NCI-H2029 treated with DMSO at 0.1 percent for 48 hours (cell line): ENCODE measurements at regions not wholly inside any gene's neighbourhood (a gene's known extent, or its start where the extent isn't known, plus 50 kb on each side); places are given as distances from the start of the nearest gene placed in this dataset.

Experiments used
- DNase-seq: peaks from one replicate; lab custom pipeline; 2025; lab: John Stamatoyannopoulos, UW

DNA sequence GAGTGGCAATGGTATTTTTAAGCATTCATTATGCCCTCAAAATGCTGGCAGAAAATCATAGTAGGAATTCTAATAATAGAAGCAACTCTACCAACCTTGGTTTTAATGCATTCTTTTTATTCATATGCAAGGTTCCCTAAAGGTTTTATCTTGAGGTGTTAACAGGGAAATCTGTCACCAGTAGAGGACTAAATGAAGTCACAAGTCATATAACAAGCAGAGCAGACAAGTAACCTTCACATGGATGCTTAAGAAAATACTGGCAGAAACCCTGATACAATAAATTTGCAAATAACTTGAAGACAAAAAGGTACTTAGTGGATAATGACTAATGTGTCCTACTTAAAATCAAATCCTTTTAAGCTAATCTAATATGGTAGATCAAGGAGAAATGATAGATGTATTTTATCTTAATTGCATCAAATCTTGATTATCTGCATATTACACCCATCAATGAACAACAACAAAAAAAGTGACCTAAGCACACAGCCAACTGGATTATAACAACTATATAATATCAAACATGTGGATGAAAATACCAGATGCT lies 73.3 kb downstream of the RFC3 start:
- DNase-seq: no peak

DNA sequence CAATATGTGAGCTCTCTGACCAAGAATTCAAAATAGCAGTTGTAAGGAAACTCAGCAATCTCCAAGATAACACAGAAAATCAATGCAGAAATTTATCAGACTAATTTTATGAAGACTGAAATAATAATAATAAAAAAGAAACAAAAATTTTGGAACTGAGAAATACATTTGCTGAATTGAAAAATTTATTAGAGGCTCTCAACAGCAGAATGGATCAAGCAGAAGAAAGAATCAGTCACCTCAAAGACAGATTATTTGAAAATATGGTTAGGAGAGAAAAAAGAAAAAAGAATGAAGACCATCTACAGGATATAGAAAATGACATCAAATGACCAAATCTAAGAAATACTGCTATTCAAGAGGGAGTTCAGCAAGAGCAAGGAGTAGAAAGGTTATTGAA lies 75.6 kb downstream of the RFC3 start:
- no peak for DNase-seq

DNA sequence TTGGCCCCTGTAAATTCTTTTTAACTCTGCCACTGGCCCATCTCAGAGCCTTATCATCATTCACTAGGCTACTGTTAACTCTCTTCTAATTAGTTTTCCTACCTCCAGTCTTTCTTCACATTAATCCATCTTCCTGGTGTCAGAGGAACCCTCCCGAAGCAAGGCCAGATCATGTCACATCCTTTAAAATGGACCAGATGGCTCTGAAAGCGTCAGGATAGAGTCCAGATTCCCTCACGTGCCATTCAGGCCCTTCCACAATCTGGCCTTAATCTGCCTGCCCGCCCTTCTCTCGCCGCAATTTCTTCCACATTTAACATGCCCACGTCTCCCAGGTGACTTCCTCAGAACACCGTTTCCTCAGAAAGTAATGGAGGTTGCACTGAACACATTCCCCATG lies 86.5 kb downstream of the RFC3 start:
- no peak for DNase-seq

DNA sequence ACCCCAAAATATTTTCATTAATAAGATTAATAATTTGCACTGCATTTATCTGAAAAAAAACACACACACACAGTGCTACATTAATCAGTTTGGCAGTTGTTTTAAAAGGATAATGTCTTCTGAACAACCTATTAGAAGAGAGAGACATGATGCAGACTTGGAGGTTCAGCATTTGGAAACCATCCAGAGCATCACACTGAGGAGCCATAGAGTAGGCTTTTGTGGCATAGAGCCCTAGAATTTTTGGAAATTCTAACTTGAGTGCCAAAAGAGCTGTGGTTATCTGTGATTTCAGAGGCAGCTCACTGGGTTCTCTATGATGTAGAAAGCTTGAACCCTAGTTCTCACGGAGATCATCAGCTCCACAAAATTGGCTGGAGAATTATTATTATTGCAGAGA lies 90.2 kb downstream of the RFC3 start:
- DNase-seq: no peak

DNA sequence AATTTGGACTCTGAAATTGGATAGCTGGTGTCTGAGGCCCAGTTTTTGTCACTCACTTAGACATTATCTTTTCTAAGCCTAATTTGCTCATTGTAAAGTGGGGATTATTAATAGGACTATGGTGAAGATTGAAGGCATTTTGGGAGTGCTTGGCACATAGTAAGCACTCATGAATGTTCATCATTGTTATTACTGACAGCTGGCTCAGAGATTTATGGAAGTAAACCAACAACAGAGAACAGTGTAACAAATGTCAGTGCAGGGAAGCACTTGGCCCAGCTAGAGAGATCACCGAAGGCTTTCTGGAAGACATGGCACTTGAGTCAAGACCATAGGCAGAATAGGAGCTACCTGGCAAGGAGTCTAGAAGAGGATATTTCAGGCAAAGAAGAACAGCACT lies 92.3 kb downstream of the RFC3 start:
- no peak for DNase-seq

DNA sequence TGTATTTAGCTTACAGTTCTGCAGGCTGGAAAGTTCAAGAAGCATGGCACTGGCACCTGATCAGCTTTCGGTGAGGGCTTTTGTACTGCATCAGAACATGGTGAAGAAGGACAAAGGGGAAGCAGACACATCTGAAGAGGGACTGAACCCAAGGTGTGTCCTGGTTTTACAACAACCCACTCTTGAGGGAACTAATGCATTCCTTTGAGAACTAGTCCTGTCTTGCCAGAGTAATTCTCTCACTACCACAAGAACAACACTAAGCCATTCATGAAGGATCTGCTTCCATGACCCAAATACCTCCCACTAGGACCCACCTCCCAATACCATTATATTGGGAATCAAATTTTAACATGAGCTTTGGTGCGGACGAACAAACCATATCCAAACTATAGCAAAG lies 93.6 kb downstream of the RFC3 start:
- DNase-seq: no peak

DNA sequence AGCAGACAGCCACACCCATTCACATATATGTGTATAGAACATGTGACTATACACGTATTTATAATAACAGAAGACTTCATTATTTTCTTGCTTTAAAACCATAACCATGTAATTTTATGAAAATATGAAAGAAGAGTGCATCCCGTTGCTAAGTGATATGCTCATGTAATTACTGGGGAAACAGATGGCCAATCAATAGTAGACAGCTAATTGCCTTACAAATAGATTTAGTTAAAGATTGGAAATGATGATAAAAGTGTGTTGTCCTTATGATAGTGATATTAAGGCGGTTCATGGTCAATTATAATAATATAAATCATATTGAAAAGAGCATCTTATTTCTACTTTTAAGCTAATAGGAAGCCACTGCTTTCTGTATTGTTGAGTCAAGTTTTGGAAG lies 95.9 kb downstream of the RFC3 start:
- no peak for DNase-seq

DNA sequence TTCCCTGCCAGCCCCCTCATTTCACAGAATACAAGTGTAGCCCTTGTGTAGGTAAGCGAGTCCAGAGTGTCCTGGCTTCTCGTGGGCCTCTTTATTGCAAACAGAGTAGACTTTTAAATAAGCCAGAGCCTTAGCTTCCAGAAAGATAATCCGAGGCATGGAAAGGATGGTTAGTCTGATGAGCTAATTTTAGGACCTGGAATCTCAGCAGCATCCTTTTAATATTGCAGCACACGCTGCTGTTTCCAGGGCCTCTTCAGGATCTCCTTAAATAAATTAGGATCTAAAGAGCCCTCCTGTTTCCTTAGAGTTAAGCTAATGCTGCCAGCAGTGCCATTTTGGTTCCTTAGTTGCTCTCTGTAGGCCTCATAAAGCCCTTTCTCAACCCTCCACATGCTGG lies 99.2 kb downstream of the RFC3 start:
- no peak for DNase-seq

DNA sequence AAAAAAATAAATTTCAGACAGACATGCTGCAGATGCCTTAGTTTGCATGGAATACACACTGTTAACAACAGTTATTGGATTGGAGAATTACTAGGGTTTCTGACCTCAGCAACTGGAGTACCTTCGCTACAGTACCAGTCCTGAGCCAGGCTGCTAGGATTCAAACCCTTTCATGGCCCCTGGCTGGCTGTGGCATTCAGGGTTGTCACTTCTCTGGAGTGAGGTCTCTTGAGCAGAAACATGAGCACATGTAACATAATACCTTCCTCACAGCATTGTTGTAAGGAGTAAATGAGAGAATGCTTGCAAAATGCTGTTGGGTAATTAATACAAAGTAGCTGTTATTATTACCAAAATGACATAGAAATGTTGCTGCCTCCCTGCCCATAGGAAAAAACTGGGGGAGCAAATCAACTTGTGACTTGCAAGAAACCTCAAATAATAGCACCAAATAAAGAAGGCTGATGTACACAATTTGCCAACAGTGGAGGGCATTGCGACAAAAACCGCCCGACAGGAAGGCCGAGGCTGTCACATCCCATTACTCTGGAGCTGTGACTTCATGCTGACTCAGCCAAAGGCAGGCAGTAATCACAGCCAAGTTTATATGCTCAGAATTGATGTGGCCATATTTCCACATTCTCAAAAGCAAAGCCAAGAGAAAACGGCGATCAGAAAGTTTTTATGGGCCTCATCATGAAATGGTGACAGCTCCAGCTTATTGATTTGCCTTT lies 100.4 kb downstream of the RFC3 start:
- no peak for DNase-seq

DNA sequence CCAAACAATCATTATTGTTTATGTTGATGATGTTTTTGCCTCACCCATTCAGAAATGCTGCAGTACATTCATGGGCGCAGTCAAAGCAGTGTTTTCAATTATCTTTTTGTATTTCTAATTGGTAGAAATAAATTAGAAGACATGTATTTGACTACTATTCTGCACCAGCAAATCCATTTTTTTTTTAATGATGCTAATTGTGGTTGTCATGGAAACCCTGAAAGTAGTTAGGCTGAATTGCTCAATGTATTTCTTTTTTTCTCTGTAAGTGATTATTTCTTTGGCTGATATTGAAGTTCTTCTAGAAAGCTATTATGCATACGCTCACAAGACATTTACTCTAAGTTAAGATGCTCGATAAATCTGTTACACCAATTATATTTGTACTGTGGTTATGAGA lies 101.2 kb downstream of the RFC3 start:
- no peak for DNase-seq

DNA sequence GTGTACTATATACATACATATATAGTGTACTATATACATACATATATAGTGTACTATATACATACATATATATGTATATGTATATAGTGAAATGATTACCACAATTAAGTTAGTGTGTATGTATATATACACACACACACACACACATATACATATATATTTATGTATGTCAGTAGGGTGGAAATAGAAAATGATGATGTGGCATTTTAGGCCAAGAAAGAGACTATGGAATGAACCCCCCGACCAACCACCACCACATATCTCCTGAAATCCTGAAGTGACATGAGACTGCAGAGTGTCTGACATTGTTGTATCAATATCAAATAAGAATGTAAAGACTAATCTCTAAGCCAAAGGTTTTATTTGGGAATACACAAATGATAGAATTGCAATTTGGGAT lies 107.6 kb downstream of the RFC3 start:
- DNase-seq: no peak

DNA sequence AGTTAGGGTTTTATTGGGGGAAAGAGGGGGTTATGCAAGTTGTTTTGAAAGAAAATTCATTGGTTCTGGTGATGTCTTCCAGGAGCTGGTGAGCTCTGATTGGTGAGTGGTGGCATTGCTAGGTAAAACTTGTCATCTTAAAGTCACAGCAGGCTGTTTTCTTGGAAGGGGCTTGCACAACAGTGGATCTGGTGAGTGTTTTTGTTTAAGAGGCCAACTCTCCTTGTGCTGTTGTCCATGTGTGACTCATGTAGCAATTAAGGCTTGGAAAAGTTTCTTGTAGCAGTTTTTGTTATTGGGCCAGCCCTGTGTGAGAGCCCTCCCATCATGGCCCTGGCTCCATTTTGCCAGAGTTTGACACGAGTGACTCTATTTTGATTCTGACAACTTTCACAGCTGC lies 109.4 kb downstream of the RFC3 start:
- no peak for DNase-seq

DNA sequence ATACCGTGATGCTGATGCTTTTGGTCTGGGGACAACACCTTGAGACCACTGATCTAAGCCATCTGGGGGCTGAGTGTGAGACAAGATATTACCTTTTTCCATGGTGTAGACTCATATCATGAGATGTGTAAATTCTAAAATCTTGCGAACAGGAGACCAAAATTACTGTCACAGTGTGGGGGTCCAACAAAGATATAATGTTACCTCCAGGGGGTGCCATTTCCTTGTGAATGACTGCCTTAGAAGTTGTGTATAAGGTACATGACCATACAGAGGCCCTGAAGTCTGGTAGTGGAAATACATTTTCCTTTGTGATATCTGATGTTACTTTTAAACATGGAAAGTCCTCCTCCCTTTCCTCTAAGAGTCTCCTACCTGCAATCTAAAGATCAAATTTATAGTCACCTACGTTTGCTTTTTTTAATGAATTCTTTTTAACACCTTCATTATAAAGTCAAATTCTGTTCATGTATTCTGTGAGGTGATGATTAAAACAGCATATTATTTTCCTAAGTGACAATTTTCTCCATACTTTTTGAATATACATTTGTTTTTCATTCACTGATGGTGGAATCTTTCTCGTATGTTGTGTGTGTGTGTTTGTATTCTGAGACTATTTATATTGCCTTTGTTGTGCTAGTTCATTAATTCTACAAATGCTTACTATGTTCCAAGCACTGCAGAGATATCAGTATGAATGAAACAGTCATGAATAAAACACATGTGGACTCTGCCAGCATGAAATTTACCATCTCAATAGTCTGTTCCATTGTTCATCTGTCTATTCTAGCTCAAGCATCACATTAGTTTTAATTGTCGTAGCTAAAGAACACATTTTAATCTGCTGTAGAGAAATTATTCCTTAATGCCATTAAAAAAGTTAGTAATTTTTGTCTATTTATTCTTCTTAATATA lies 113.7 kb downstream of the RFC3 start:
- DNase-seq: no peak

DNA sequence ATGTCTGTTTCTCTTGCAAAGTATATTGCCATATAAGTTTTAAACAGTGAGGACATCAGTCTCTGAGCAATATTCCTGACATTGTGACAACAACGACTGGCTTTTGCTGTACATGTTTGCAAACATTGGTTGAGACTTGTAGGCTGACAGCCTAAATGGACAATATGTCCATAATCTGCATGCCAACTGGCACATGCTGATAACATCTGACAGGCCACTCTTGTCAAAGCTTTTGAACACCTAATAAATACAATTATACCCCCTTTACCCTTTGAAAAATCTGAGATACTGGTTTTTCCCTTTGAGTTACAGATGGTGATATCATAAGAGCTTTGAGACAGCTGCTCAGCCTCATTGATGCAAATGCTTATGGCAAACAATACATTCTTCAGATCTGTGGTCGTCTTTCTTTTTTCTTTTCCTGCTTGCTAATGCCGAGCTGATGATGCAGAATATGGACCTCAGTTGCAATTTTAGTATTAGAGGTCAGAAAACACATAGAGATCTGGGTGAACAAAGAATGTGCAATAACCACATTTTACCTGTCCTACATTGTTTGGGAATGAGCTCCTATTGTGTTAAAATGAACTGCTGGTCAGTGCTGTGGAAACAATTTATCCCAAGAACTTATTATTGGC lies 114.9 kb downstream of the RFC3 start:
- no peak for DNase-seq

DNA sequence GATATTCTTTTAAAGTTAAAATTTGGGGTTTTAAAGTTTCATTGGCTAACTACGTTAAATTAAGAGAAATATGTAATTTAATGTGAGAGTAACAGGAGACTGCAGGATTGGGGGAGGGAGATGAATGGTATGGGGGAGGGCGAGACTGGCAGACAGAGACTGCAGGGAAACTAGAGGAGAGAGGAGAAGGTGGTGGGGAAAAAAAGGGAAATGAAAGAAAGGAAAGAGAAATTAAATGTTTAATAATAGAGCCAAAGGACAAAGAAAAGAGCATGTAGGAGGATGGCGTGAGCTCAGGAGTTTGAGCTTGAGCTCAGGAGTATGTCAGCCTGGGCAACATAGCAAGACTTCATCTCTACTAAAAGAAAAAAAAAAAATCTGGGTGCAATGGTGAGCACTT lies 115.9 kb downstream of the RFC3 start:
- DNase-seq: no peak

DNA sequence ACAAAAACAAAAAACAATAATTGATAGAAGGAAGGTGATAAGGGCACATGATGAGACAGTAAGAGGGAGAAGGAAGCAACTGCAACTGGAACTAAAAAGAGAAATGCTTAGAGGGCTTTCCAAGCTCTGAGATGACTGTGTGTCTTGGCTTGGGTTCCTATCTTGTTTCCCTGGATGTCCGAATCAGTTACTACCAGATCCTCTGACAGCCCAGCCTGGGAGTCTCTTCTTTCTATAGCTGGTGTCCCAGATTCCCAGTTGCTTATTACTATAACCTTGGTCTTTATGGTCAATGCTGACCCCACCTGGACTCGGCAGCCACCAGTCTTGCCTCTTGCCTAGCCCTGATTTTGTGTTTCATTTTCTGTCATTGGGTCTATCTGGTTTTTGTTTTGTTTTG lies 116.4 kb downstream of the RFC3 start:
- DNase-seq: no peak

DNA sequence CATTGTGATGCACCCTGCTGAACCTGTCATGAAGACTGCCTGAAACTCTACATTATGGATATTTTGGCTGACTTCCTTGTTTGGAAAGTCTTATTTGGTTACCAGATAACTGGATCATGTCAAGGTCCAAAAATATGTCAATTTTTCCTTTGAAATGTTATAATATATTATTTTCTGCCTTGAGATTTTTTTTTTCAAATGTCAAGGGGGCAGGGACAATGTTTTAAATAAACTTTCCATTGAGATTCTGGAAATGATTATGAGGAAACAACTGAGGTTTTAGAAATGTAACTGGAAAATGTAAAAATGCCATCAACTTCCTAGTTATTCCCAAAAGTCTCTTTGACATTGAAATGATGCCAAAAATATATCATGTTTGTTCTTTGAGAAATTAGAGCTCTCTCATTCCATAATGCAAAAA lies 117.0 kb downstream of the RFC3 start:
- no peak for DNase-seq

DNA sequence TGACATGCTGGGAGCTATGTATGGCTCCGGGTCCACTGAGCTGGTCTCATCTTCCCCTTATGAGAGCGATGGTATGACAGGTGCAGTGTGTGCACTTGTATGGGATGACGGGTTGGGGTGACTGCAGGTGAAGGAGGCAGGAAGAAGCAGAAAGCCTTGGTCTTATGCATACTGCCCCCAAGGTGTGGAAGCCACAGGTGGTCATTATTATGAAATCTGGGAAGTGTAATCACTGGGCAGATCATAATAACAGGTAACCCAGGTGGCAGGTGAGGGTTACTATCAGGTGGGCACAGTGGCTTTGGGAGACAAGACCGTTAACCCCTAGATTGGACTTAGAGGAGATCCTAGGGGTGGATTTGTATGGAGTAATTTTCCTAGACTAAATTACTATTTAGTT lies 118.0 kb downstream of the RFC3 start:
- DNase-seq: no peak

DNA sequence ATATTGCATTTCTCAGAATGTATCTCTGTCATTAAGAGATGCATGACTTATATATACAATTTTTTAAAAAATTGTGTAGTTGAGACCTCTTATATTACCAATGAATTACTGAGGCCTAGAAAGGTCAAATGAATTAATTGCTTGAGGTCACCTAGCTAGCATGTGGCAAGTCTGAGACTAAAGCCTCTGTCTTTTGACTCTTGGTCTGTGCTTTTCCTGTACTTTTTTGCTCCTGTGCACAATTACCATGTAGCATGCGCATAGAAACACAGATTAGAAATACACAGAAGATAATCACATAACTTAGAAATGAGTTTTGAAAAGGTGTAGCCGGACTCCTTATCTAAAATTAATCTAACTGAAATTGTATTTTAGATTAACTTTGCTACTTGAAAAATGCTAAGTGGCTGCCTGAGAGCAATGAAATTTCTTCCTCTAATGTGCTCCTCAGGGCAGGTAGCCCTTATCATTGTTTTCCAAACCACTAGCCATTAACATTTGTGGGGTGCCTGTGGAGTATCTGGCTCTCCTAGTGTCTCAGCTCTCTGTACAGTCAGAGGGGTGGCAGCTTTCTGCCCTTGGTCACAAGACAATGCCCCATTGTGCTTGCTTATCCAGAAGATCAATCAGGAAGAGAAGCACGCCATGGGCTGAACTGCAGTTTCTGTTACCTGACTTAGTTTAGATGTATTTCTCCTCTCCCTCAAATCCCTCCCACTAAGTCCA lies 119.6 kb downstream of the RFC3 start:
- DNase-seq: no peak

DNA sequence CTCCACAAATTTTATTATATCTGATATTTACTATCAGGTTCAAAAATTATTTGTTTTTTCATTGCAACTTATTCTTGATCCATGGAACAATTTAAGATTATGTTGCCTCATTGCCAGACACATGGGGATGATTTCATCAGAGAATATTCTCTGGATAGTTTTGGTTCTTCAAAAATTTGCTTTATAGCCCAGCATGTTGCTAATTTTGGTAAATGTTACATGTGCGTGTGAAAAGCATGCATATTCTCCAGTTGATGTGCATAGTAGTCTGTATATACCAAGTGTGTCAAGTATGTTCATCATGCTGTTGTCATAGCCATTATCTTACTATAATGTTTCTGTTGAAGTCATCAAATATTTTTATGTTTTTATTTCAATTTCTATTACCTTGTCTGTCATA lies 122.3 kb downstream of the RFC3 start:
- no peak for DNase-seq

DNA sequence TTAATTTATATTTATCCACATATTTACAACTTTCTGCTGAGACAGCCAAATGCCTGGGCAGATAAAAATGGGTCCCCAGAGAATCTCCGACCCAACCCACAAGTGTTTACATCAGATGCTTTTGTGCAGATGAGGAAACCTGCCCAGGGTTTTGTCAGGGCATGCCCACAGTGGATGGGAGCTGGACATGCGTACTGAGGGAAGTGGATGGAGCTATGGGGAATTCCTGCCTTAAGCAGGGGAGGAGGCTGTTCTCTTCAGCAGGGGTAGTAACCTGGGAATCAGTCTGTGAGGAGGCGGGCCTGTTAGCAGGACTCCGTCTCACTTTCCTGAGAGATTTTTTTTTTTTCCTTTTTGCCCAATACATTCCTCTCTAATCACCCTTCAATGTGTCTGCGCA lies 122.9 kb downstream of the RFC3 start:
- DNase-seq: no peak

DNA sequence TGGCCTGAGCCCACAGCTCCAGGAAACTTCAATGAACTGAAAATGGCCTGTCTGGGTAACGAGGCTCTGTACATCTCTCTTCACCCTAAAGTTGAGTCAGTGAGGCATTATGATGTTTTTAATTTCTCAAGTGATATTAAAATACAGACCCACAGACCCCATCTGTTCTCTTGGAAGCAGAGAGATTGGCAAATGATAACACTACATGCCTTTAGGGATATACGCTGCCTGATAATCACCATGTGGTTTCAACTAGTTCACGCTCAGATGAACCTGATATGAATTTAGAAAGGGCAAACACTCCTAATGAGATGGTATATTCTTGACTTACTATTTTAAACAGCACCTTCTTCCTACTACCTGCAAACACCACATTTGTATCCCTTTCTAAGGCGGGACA lies 127.5 kb downstream of the RFC3 start:
- no peak for DNase-seq
